ENCODE measurements at regions not wholly inside any gene's neighbourhood (a gene's known extent, or its start where the extent isn't known, plus 50 kb on each side); places are given as distances from the start of the nearest gene placed in this dataset.

- H3K27ac Mint-ChIP-seq: no peak overlapping the region
- no peak for TF ChIP-seq CTCF (IDR thresholded peaks at IDR 0.05; ENCODE audit: unreplicated experiment)
- no peak for DNase-seq (ENCODE audit: low spot score in 2 of 2, unreplicated experiment in 2 of 2)
- H3K4me3 Mint-ChIP-seq: no peak overlapping the region
- H3K36me3 Mint-ChIP-seq: no peaks in the 10 kb centered on the region
- H3K4me1 Mint-ChIP-seq: no peaks in the 10 kb centered on the region
- H3K9me3 Mint-ChIP-seq: no peaks in the 10 kb centered on the region
- peaks cover 12% of the 10 kb centered on the region for H3K27me3 Mint-ChIP-seq (ENCODE audit: low read depth)
Measured at GRCh38 chr9:116070256-116070914, 83.2 kb upstream of the PAPPA start.

- peaks cover 9% of the 10 kb centered on the region for H3K27me3 Mint-ChIP-seq (ENCODE audit: low read depth)
- no peak for DNase-seq (ENCODE audit: low spot score in 2 of 2, unreplicated experiment in 2 of 2)
- no peak overlapping the region for H3K4me3 Mint-ChIP-seq
- H3K36me3 Mint-ChIP-seq: no peaks in the 10 kb centered on the region
- no peaks in the 10 kb centered on the region for H3K4me1 Mint-ChIP-seq
- H3K27ac Mint-ChIP-seq: no peak overlapping the region
- TF ChIP-seq CTCF (IDR thresholded peaks at IDR 0.05; ENCODE audit: unreplicated experiment): no peak
- no peaks in the 10 kb centered on the region for H3K9me3 Mint-ChIP-seq
Measured at GRCh38 chr9:116072046-116072445, 81.5 kb upstream of the PAPPA start.

GRCh38 chr9:116073826-116074225 is 79.8 kb upstream of the PAPPA start:
- Mint-ChIP-seq H3K36me3 (no peaks in the 10 kb centered on the region), H3K4me1 (no peaks in the 10 kb centered on the region), H3K27ac (no peak overlapping the region), H3K9me3 (no peaks in the 10 kb centered on the region), H3K27me3 (ENCODE audit: low read depth) (peaks cover 5% of the 10 kb centered on the region), H3K4me3 (no peak overlapping the region)
- no peak for TF ChIP-seq CTCF (IDR thresholded peaks at IDR 0.05; ENCODE audit: unreplicated experiment)
- no peak for DNase-seq (ENCODE audit: low spot score in 2 of 2, unreplicated experiment in 2 of 2)

- Mint-ChIP-seq H3K4me3 (no peak overlapping the region), H3K9me3 (no peaks in the 10 kb centered on the region), H3K27me3 (ENCODE audit: low read depth) (peaks cover 5% of the 10 kb centered on the region), H3K4me1 (no peaks in the 10 kb centered on the region), H3K36me3 (no peaks in the 10 kb centered on the region), H3K27ac (no peak overlapping the region)
- TF ChIP-seq CTCF (IDR thresholded peaks at IDR 0.05; ENCODE audit: unreplicated experiment): no peak
- no peak for DNase-seq (ENCODE audit: low spot score in 2 of 2, unreplicated experiment in 2 of 2)
Measured at GRCh38 chr9:116074658-116075057, 78.9 kb upstream of the PAPPA start.

GRCh38 chr9:116075191-116075590 is 78.4 kb upstream of the PAPPA start:
- TF ChIP-seq CTCF (IDR thresholded peaks at IDR 0.05; ENCODE audit: unreplicated experiment): no peak
- no peak for DNase-seq (ENCODE audit: low spot score in 2 of 2, unreplicated experiment in 2 of 2)
- H3K4me1 Mint-ChIP-seq: no peaks in the 10 kb centered on the region
- no peak overlapping the region for H3K27ac Mint-ChIP-seq
- H3K27me3 Mint-ChIP-seq (ENCODE audit: low read depth): peaks cover 5% of the 10 kb centered on the region
- no peaks in the 10 kb centered on the region for H3K36me3 Mint-ChIP-seq
- H3K9me3 Mint-ChIP-seq: no peaks in the 10 kb centered on the region
- H3K4me3 Mint-ChIP-seq: no peak overlapping the region

- H3K27ac Mint-ChIP-seq: no peak overlapping the region
- peaks cover 1% of the 10 kb centered on the region for H3K27me3 Mint-ChIP-seq (ENCODE audit: low read depth)
- H3K36me3 Mint-ChIP-seq: no peaks in the 10 kb centered on the region
- DNase-seq (ENCODE audit: low spot score in 2 of 2, unreplicated experiment in 2 of 2): no peak
- H3K4me3 Mint-ChIP-seq: no peak overlapping the region
- H3K9me3 Mint-ChIP-seq: no peaks in the 10 kb centered on the region
- TF ChIP-seq CTCF (IDR thresholded peaks at IDR 0.05; ENCODE audit: unreplicated experiment): no peak
- H3K4me1 Mint-ChIP-seq: no peaks in the 10 kb centered on the region
Measured at GRCh38 chr9:116078640-116079039, 75.0 kb upstream of the PAPPA start.

Data from mesothelial cell of epicardium (in vitro differentiated cells).